ENCODE measurements at regions not wholly inside any gene's neighbourhood (a gene's known extent, or its start where the extent isn't known, plus 50 kb on each side); places are given as distances from the start of the nearest gene placed in this dataset.

- H3K4me3 ChIP-seq: no peak overlapping the region
- Mint-ChIP-seq H3K4me3 (no peak overlapping the region), H3K4me1 (no peaks in the 10 kb centered on the region), H3K27me3 (ENCODE audit: insufficient read depth, low read depth) (peaks cover 3% of the 10 kb centered on the region), H3K36me3 (no peaks in the 10 kb centered on the region), H3K9me3 (no peaks in the 10 kb centered on the region), H3K27ac (no peak overlapping the region)
- no peak overlapping the region for H3K4me2 ChIP-seq
- no peaks in the 10 kb centered on the region for H4K20me1 ChIP-seq (ENCODE audit: low read depth)
- H3K4me1 ChIP-seq: peaks cover 8% of the 10 kb centered on the region
- H3K27me3 ChIP-seq: no peaks in the 10 kb centered on the region
- no peak overlapping the region for H3K9ac ChIP-seq
- H3K27ac ChIP-seq: no peak overlapping the region
- DNase-seq (ENCODE audit: low spot score): no peak
- H3K36me3 ChIP-seq: no peaks in the 10 kb centered on the region
- H3K79me2 ChIP-seq (ENCODE audit: low read depth): no peaks in the 10 kb centered on the region
- H3K9me3 ChIP-seq (ENCODE audit: low read depth): no peaks in the 10 kb centered on the region
- TF ChIP-seq EZH2phosphoT487 (IDR thresholded peaks at IDR 0.05) (no peak), CTCF (IDR thresholded peaks at IDR 0.05) (no peak), EZH2 (IDR thresholded peaks at IDR 0.05) (no peak)
- no peaks in the 10 kb centered on the region for H3F3A ChIP-seq (ENCODE audit: low read depth)
- no peak overlapping the region for H2AFZ ChIP-seq (replicated peaks)
Observed at GRCh38 chr1:65497256-65497830, 76.9 kb downstream of the LEPR start.

DNA sequence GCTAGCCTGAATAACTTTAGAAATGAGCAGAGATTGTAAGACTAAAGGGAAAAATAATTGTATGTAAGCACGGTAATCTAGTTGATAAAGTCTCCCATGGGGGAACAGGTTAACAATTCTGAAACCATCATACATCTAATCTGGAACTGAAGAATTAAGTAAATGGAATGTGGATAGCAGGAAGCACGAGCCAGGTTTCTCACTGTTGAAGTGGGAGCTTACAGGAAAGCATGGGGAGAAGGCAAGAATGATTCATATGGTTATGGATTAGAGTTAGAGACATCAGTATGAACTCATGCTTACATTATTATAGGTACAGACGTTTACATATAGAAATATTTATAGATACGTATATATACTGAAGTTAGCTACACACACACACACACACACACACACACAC is 83.0 kb downstream of the LEPR start:
- H3F3A ChIP-seq (ENCODE audit: low read depth): no peaks in the 10 kb centered on the region
- Mint-ChIP-seq H3K27ac (no peak overlapping the region), H3K4me3 (no peak overlapping the region), H3K9me3 (no peaks in the 10 kb centered on the region), H3K4me1 (no peaks in the 10 kb centered on the region), H3K27me3 (ENCODE audit: insufficient read depth, low read depth) (no peaks in the 10 kb centered on the region), H3K36me3 (no peaks in the 10 kb centered on the region)
- no peak overlapping the region for H3K4me3 ChIP-seq
- H3K4me1 ChIP-seq: peaks cover 2% of the 10 kb centered on the region
- TF ChIP-seq CTCF (IDR thresholded peaks at IDR 0.05) (no peak), EZH2phosphoT487 (IDR thresholded peaks at IDR 0.05) (no peak), EZH2 (IDR thresholded peaks at IDR 0.05) (no peak)
- H4K20me1 ChIP-seq (ENCODE audit: low read depth): no peaks in the 10 kb centered on the region
- no peak for DNase-seq (ENCODE audit: low spot score)
- H3K9ac ChIP-seq: no peak overlapping the region
- H3K27me3 ChIP-seq: no peaks in the 10 kb centered on the region
- H2AFZ ChIP-seq (replicated peaks): no peak overlapping the region
- H3K27ac ChIP-seq: no peak overlapping the region
- H3K79me2 ChIP-seq (ENCODE audit: low read depth): no peaks in the 10 kb centered on the region
- no peaks in the 10 kb centered on the region for H3K36me3 ChIP-seq
- H3K4me2 ChIP-seq: no peak overlapping the region
- no peaks in the 10 kb centered on the region for H3K9me3 ChIP-seq (ENCODE audit: low read depth)

- Mint-ChIP-seq H3K4me1 (no peaks in the 10 kb centered on the region), H3K27ac (no peak overlapping the region), H3K36me3 (no peaks in the 10 kb centered on the region), H3K9me3 (no peaks in the 10 kb centered on the region), H3K4me3 (no peak overlapping the region), H3K27me3 (ENCODE audit: insufficient read depth, low read depth) (no peaks in the 10 kb centered on the region)
- Histone ChIP-seq H3K36me3 (no peaks in the 10 kb centered on the region), H3K79me2 (ENCODE audit: low read depth) (no peaks in the 10 kb centered on the region), H3K4me3 (no peak overlapping the region), H3F3A (ENCODE audit: low read depth) (no peaks in the 10 kb centered on the region), H3K9me3 (ENCODE audit: low read depth) (no peaks in the 10 kb centered on the region), H3K4me1 (no peaks in the 10 kb centered on the region), H3K27ac (no peak overlapping the region), H3K27me3 (no peaks in the 10 kb centered on the region), H2AFZ (replicated peaks) (no peak overlapping the region), H4K20me1 (ENCODE audit: low read depth) (no peaks in the 10 kb centered on the region), H3K9ac (no peak overlapping the region), H3K4me2 (no peak overlapping the region)
- DNase-seq (ENCODE audit: low spot score): no peak
- no peak for TF ChIP-seq EZH2phosphoT487 (IDR thresholded peaks at IDR 0.05)
- TF ChIP-seq CTCF (IDR thresholded peaks at IDR 0.05): no peak
- no peak for TF ChIP-seq EZH2 (IDR thresholded peaks at IDR 0.05)
Observed at GRCh38 chr1:65504263-65504662, 83.8 kb downstream of the LEPR start.

Measured in neural progenitor cell (in vitro differentiated cells).